ENCODE measurements at regions not wholly inside any gene's neighbourhood (a gene's known extent, or its start where the extent isn't known, plus 50 kb on each side); places are given as distances from the start of the nearest gene placed in this dataset.

GRCh38 chr2:71831193-71831577, 316.5 kb downstream of the CYP26B1 start:
- DNase-seq = peak; percentile 60

DNA sequence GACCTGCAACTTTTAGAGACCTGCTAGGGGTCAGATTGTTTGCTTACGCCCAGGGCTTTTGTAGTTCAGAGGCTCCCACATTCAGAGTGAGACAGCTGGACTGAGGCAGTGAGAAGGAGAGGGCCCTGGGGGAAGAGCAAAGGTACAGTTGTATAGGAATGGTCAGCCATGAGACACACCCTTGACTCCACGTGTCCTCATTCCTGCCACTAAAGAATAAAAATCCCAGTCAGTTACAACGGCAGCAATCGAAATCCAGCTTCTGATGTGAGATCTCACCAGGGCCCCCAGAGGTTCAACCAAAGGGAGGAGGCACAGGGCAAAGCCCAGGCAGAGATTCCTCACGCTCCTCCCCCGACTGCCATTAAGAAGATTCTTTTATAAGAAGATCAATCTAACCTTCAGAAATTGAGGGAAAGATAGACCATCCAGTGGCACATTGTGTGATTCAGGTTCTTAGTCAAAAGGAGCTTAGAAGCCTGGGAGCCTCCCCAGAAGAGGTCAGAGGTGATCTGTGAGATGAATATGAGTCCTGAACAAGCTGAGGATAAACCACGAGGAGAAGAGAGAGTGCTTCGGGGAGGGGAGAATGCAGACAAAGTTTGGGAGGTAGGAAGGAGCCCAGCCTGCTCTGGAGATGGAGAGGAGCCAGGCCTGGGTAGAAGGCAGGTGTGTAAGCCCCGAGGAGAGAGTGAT, 317.0 kb downstream of the CYP26B1 start:
- no peak for DNase-seq

GRCh38 chr2:71829008-71829407, 318.7 kb downstream of the CYP26B1 start:
- no peak for DNase-seq

DNA sequence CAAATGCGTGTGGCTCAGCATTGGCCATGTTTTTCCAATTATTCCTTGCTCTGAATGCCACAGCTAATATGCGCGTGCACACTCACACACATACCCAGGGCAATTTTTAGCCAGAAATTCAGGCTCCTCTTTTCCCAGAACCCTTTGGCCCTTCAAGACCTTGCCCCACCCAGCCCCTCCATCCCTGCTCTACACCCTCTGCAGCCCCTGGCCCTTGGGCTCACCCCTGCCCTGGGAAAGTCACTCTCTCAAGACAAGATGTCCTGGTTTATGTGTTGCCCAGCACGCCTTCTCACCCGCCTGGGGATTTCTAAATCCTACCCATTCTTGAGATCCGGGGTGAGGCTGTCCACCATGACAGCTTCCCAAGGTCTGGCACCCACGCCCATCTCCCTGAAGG, 319.7 kb downstream of the CYP26B1 start:
- no peak for DNase-seq

DNA sequence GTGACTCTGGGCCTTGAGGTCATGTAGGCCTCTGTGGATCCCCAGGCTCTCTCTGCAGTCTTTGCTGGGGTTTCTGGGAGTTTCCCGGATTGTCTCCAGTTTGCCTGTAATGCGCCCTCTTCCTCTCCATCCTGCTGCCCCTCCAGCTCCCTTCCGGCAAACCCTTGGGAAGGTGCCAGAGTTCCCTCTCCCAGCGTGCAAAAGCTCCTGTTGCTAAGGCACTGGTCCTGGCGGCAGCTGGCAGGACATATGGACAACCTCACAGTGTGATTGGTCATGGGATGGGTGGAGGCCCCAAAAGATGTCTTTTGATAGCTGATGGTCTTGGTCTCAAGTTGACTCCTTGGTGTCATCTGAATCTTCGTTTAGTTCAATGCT, 320.1 kb downstream of the CYP26B1 start:
- no peak for DNase-seq

- no peak for DNase-seq
These were observed 320.7 kb downstream of the CYP26B1 start for GRCh38 chr2:71826826-71827523.

GRCh38 chr2:71826299-71826698, 321.4 kb downstream of the CYP26B1 start:
- DNase-seq = no peak

DNA sequence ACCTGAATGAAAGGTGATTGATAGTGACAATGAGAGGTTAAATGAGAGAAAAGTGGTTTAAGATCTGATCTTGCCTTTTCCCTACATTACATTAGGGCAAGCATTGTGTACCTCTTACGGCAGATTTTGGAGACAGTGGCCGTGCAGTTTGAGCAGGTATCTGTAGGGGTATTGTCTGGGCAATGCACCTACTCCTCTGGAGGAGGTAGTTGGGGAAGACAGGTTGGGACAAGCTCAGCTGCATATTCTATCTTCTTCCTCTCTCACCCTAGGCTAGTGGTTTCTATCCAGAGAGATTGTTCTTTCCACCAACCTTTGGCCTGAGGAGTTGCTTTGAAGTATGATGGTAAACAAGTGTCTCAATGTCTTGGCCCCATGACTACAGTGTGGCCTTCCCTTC, 323.2 kb downstream of the CYP26B1 start:
- DNase-seq = no peak

DNA sequence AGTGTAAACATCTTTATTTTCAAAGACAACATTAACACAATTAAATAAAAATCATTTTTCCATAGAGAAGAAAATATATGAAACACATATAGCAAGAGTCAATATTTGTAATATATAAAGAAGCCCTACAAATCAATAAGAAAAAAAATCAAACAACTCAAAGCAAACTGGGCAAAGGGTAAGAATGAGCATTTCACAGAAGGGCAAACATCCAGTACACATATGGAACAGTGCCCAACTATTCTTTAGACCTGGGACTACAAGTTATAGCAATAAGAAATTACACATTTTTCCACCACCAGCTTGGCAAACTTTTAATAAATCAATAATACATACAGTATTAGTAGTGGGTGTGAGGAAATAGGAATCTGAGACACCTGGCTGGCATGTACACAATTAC, 324.1 kb downstream of the CYP26B1 start:
- no peak for DNase-seq

DNA sequence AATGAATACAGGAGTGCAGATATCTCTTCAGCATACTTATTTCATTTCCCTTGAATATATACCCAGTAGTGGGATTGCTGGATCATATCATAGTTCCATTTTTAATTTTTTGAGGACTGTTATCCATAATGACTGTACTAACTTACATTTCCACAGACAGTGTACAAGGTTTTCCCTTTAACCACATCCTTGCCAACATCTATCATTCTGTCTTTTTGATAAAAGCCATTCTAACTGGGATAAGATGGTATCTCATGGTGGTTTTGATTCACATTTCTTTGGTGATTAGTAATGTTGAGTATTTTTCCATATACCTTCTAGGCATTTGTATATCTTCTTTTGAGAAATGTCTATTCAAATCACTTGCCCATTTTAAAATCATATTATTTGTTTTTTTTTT, 325.2 kb downstream of the CYP26B1 start:
- DNase-seq = no peak

GRCh38 chr2:71821856-71822255, 325.8 kb downstream of the CYP26B1 start:
- DNase-seq = no peak

GRCh38 chr2:71816815-71817214, 330.8 kb downstream of the CYP26B1 start:
- no peak for DNase-seq

- DNase-seq = no peak
These were observed 331.8 kb downstream of the CYP26B1 start for GRCh38 chr2:71815701-71816474.

DNA sequence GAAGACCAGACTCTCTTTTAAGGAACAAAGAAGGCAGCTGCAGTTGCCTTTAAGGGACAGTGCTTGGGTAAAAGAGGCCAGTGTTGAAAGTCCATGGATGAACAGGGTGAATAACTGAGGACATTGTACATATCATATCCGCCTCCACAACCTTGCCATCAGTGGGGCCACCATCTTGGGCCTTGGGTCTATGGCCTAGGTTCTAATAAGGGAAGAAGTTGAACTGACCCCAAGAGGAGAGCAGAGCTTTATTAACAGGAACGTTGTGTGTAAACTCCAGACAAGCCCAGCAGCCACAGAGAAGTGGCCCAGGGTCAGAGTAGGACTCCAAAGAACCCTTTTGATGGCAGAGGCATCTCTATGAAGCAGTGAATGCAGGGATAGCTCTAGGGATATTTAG, 332.8 kb downstream of the CYP26B1 start:
- DNase-seq = no peak

- DNase-seq = peak; percentile 42
These were observed 333.7 kb downstream of the CYP26B1 start for GRCh38 chr2:71813807-71814470.

DNA sequence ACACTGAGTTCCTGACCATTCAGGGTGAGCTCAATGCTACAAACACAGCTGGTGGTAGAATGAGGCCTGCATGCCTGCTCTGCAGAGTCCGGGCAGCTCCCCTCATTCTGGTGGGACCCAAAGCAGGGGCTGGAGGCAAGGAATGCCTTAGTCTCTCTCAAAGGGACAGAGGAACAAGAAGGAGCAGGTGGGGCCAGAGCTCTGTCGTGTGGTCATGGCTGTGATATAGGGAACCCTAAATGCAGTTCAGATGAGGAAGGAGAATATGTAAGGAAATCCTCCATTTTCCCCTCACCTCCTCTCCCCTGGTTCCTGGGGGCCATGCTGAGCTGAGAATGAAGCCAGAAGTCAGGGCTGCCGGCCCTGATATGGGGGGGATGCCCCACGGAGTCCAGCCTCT, 334.3 kb downstream of the CYP26B1 start:
- DNase-seq = no peak

GRCh38 chr2:71812736-71813135, 334.9 kb downstream of the CYP26B1 start:
- DNase-seq = no peak

DNA sequence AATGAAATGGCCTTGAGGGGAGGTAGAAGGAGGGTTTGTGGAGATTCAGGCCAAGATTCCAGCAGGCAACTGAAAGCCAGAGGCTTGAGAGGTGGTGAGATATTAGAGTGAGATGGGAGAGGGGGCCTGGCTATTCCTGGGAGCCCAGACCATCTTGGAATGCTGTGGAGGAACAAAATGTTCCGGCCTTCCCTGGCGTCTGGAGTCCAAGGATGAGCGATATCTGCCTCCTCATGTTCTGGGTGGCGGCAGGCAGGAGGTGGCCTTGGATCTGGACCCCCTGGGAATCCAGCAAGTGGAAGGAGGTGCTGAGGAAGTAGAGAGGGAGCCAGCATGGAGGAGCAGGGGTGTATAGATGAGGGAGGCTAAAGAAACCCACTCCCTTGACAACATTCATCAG, 335.9 kb downstream of the CYP26B1 start:
- DNase-seq = no peak

GRCh38 chr2:71811157-71811556, 336.5 kb downstream of the CYP26B1 start:
- no peak for DNase-seq

DNA sequence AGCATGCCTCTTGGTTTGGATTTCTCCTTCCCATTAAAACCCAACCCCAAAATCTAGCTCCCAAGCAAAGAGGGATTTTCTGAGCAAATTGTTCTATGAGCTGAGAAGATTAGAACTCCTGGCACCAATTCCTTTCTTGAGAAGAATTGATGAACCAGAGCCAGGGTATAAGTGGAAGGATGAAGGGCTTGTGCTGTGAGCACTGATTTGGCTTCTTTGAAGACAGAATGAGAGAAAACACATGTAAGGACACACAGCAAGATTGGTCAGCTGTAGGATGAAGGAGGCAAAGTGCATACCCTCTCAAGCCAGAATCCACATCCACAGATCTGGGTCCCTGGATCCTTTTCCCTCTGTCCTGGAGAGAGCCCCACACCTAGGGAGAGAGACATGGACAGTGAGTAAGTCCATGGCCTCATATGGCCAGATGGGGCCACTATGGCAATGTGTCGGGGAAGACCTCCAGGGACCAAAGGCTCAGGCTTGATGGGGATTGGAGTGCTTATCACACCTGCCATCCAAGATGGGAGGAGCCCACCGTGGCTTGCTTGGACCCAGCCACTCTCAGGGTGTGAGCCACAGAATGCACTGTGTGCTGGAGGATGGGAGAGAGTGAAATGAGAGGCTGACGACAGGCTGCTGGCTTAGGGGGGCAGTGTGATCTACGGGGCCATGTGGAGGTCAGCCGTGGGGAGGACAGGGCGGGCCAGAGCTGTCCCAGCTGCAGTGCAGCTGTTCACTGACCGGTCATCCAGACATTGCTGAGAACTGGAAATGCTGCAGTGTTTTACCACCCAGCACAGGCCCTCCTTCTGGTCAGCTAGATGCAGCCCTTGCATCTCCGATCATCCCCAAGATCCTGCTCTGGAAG, 339.8 kb downstream of the CYP26B1 start:
- DNase-seq = no peak

GRCh38 chr2:71806432-71806831, 341.2 kb downstream of the CYP26B1 start:
- no peak for DNase-seq

DNA sequence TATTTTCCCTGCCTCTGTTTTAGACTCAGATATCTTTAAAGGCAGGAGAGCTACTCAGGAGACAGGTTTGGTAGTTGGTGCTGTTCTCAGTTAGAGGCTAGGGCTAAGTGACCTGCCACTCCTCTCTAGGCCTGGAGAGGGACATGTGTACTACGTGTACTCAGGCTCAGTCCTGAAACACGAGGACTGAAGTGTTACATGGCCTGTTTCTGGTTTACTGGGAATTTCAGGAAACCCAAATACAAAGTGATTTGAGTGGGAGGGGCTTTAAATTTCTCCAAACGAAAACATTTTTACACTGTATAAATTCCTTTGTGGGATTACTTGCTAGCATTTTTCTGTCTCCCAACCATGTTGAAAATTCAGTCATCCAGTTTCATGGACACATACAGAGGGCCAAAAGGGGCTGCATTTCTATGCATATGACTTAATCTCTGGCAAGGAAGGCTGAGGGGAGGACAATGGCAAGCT, 343.3 kb downstream of the CYP26B1 start:
- no peak for DNase-seq

Measured in T1000 (cell line).